Inflammatory macrophage treated with lipopolysaccharide for 4 hours (primary cell): ENCODE measurements at regions not wholly inside any gene's neighbourhood (a gene's known extent, or its start where the extent isn't known, plus 50 kb on each side); places are given as distances from the start of the nearest gene placed in this dataset.

Experiments used
- DNase-seq: peaks from one replicate; pipeline ENCODE4 v3.0.0-alpha.2; 2020

GRCh38 chr4:163773940-163774339 lies 279.4 kb downstream of the TMA16 start:
- DNase-seq = no peak

GRCh38 chr4:163776957-163777356 lies 282.5 kb downstream of the TMA16 start:
- no peak for DNase-seq

GRCh38 chr4:163781726-163782125 lies 287.2 kb downstream of the TMA16 start:
- no peak for DNase-seq

- DNase-seq = no peak
These were observed 295.7 kb downstream of the TMA16 start for GRCh38 chr4:163790231-163790630.

GRCh38 chr4:163795885-163796284 lies 301.4 kb downstream of the TMA16 start:
- no peak for DNase-seq

- DNase-seq = no peak
These were observed 309.5 kb downstream of the TMA16 start for GRCh38 chr4:163804001-163804400.

- DNase-seq = no peak
These were observed 312.2 kb downstream of the TMA16 start for GRCh38 chr4:163806653-163807052.

GRCh38 chr4:163808011-163808410 lies 313.5 kb downstream of the TMA16 start:
- DNase-seq = no peak

- no peak for DNase-seq
These were observed 316.3 kb downstream of the TMA16 start for GRCh38 chr4:163810755-163811154.

GRCh38 chr4:163815776-163816175 lies 321.3 kb downstream of the TMA16 start:
- DNase-seq = peak; percentile 2

- no peak for DNase-seq
These were observed 322.0 kb downstream of the TMA16 start for GRCh38 chr4:163816494-163816893.

GRCh38 chr4:163818673-163819072 lies 324.2 kb downstream of the TMA16 start:
- no peak for DNase-seq

- DNase-seq = no peak
These were observed 339.2 kb downstream of the TMA16 start for GRCh38 chr4:163833669-163834068.

GRCh38 chr4:163846008-163846407 lies 351.5 kb downstream of the TMA16 start:
- DNase-seq = no peak

- DNase-seq = no peak
These were observed 357.8 kb downstream of the TMA16 start for GRCh38 chr4:163852246-163852645.

GRCh38 chr4:163857903-163858302 lies 363.4 kb downstream of the TMA16 start:
- no peak for DNase-seq

GRCh38 chr4:163858515-163858914 lies 364.0 kb downstream of the TMA16 start:
- peak; percentile 33 for DNase-seq

- no peak for DNase-seq
These were observed 368.6 kb downstream of the TMA16 start for GRCh38 chr4:163863082-163863481.

- no peak for DNase-seq
These were observed 370.5 kb downstream of the TMA16 start for GRCh38 chr4:163865010-163865409.

GRCh38 chr4:163866728-163867315 lies 372.3 kb downstream of the TMA16 start:
- no peak for DNase-seq

- no peak for DNase-seq
These were observed 374.0 kb downstream of the TMA16 start for GRCh38 chr4:163868445-163868844.

- no peak for DNase-seq
These were observed 376.6 kb downstream of the TMA16 start for GRCh38 chr4:163871078-163871477.

GRCh38 chr4:163875327-163875726 lies 380.8 kb downstream of the TMA16 start:
- no peak for DNase-seq

- no peak for DNase-seq
These were observed 384.0 kb downstream of the TMA16 start for GRCh38 chr4:163878336-163879121.

GRCh38 chr4:163892417-163892816 lies 397.9 kb downstream of the TMA16 start:
- DNase-seq = no peak
